Memory B cell (primary cell): ENCODE measurements at regions not wholly inside any gene's neighbourhood (a gene's known extent, or its start where the extent isn't known, plus 50 kb on each side); places are given as distances from the start of the nearest gene placed in this dataset.

Source experiments
- ATAC-seq: fragments of 150-1000 bp; cut with Tn5 transposase; 2 replicates; pipeline ENCODE4 v1.10.0; 2021; ENCODE audit warnings: low read depth, mild to moderate bottlenecking, moderate library complexity
- DNase-seq, 2 donors: peaks; one replicate each; pipeline ENCODE4 v3.0.0; 2022; ENCODE audit warnings: low spot score in 2 of 2
- H3K27ac Mint-ChIP-seq: one replicate; pipeline ENCODE4 v1.8.0; 2022; ENCODE audit warnings: mild to moderate bottlenecking, moderate library complexity, mixed read lengths
- H3K27me3 Mint-ChIP-seq: one replicate; pipeline ENCODE4 v1.8.0; 2022; ENCODE audit warnings: mixed read lengths
- H3K36me3 Mint-ChIP-seq: one replicate; pipeline ENCODE4 v1.8.0; 2022; ENCODE audit warnings: mild to moderate bottlenecking, mixed read lengths
- H3K4me1 Mint-ChIP-seq: one replicate; pipeline ENCODE4 v1.8.0; 2022; ENCODE audit warnings: mixed read lengths
- H3K4me3 Mint-ChIP-seq: one replicate; pipeline ENCODE4 v1.8.0; 2022; ENCODE audit warnings: mild to moderate bottlenecking, moderate library complexity, mixed read lengths
- H3K9me3 Mint-ChIP-seq: one replicate; pipeline ENCODE4 v1.8.0; 2022; ENCODE audit warnings: mixed read lengths

GRCh38 chr6:101232961-101233360 is 160.5 kb upstream of the GRIK2 start:
- Mint-ChIP-seq H3K36me3 (no peaks in the 10 kb centered on the region), H3K27me3 (no peaks in the 10 kb centered on the region), H3K27ac (no peak overlapping the region), H3K9me3 (no peaks in the 10 kb centered on the region), H3K4me1 (no peaks in the 10 kb centered on the region), H3K4me3 (no peak overlapping the region)
- ATAC-seq, result no peak
- no peak for DNase-seq

- Mint-ChIP-seq H3K4me3 (no peak overlapping the region), H3K27me3 (no peaks in the 10 kb centered on the region), H3K4me1 (no peaks in the 10 kb centered on the region), H3K9me3 (no peaks in the 10 kb centered on the region), H3K27ac (no peak overlapping the region), H3K36me3 (no peaks in the 10 kb centered on the region)
- DNase-seq (no peak), ATAC-seq (no peak)
Observed at GRCh38 chr6:101236709-101237108, 156.8 kb upstream of the GRIK2 start.

GRCh38 chr6:101241442-101241841 is 152.1 kb upstream of the GRIK2 start:
- H3K27me3 Mint-ChIP-seq, result no peaks in the 10 kb centered on the region
- DNase-seq (no peak), ATAC-seq (no peak)
- no peaks in the 10 kb centered on the region for H3K9me3 Mint-ChIP-seq
- no peak overlapping the region for H3K27ac Mint-ChIP-seq
- H3K4me1 Mint-ChIP-seq, result no peaks in the 10 kb centered on the region
- no peaks in the 10 kb centered on the region for H3K36me3 Mint-ChIP-seq
- no peak overlapping the region for H3K4me3 Mint-ChIP-seq

GRCh38 chr6:101249470-101249869 is 144.0 kb upstream of the GRIK2 start:
- DNase-seq (no peak), ATAC-seq (no peak)
- no peak overlapping the region for H3K4me3 Mint-ChIP-seq
- no peaks in the 10 kb centered on the region for H3K27me3 Mint-ChIP-seq
- no peaks in the 10 kb centered on the region for H3K4me1 Mint-ChIP-seq
- H3K9me3 Mint-ChIP-seq, result peaks cover 10% of the 10 kb centered on the region
- H3K27ac Mint-ChIP-seq, result no peak overlapping the region
- H3K36me3 Mint-ChIP-seq, result no peaks in the 10 kb centered on the region

- Mint-ChIP-seq H3K36me3 (no peaks in the 10 kb centered on the region), H3K9me3 (peaks cover 6% of the 10 kb centered on the region), H3K4me1 (no peaks in the 10 kb centered on the region), H3K27ac (no peak overlapping the region), H3K4me3 (no peak overlapping the region), H3K27me3 (no peaks in the 10 kb centered on the region)
- ATAC-seq (no peak), DNase-seq (no peak)
Observed at GRCh38 chr6:101257163-101257562, 136.3 kb upstream of the GRIK2 start.

- no peak for ATAC-seq
- no peak overlapping the region for H3K4me3 Mint-ChIP-seq
- H3K4me1 Mint-ChIP-seq, result no peaks in the 10 kb centered on the region
- no peak for DNase-seq
- no peaks in the 10 kb centered on the region for H3K36me3 Mint-ChIP-seq
- no peaks in the 10 kb centered on the region for H3K27me3 Mint-ChIP-seq
- peaks cover 6% of the 10 kb centered on the region for H3K9me3 Mint-ChIP-seq
- H3K27ac Mint-ChIP-seq, result no peak overlapping the region
Observed at GRCh38 chr6:101259505-101259904, 134.0 kb upstream of the GRIK2 start.

GRCh38 chr6:101263596-101263995 is 129.9 kb upstream of the GRIK2 start:
- H3K4me3 Mint-ChIP-seq, result no peak overlapping the region
- no peak for ATAC-seq
- H3K27me3 Mint-ChIP-seq, result no peaks in the 10 kb centered on the region
- no peak overlapping the region for H3K27ac Mint-ChIP-seq
- no peaks in the 10 kb centered on the region for H3K4me1 Mint-ChIP-seq
- no peak for DNase-seq
- no peaks in the 10 kb centered on the region for H3K36me3 Mint-ChIP-seq
- H3K9me3 Mint-ChIP-seq, result peaks cover 4% of the 10 kb centered on the region

- ATAC-seq (no peak), DNase-seq (no peak)
- Mint-ChIP-seq H3K27me3 (no peaks in the 10 kb centered on the region), H3K9me3 (peaks cover 4% of the 10 kb centered on the region), H3K4me3 (no peak overlapping the region), H3K4me1 (no peaks in the 10 kb centered on the region), H3K27ac (no peak overlapping the region), H3K36me3 (no peaks in the 10 kb centered on the region)
Observed at GRCh38 chr6:101266063-101266462, 127.4 kb upstream of the GRIK2 start.

GRCh38 chr6:101268541-101268940 is 125.0 kb upstream of the GRIK2 start:
- Mint-ChIP-seq H3K27ac (no peak overlapping the region), H3K4me1 (no peaks in the 10 kb centered on the region), H3K27me3 (no peaks in the 10 kb centered on the region), H3K9me3 (peaks cover 4% of the 10 kb centered on the region), H3K36me3 (no peaks in the 10 kb centered on the region), H3K4me3 (no peak overlapping the region)
- ATAC-seq, result no peak
- no peak for DNase-seq

GRCh38 chr6:101275251-101275650 is 118.3 kb upstream of the GRIK2 start:
- Mint-ChIP-seq H3K9me3 (peaks cover 1% of the 10 kb centered on the region), H3K27me3 (no peaks in the 10 kb centered on the region), H3K4me3 (no peak overlapping the region), H3K4me1 (no peaks in the 10 kb centered on the region), H3K27ac (no peak overlapping the region), H3K36me3 (no peaks in the 10 kb centered on the region)
- no peak for DNase-seq
- no peak for ATAC-seq

GRCh38 chr6:101276066-101276465 is 117.4 kb upstream of the GRIK2 start:
- Mint-ChIP-seq H3K36me3 (no peaks in the 10 kb centered on the region), H3K9me3 (no peaks in the 10 kb centered on the region), H3K4me1 (no peaks in the 10 kb centered on the region), H3K27me3 (no peaks in the 10 kb centered on the region), H3K4me3 (no peak overlapping the region), H3K27ac (no peak overlapping the region)
- DNase-seq, result no peak
- no peak for ATAC-seq

- Mint-ChIP-seq H3K4me1 (no peaks in the 10 kb centered on the region), H3K36me3 (no peaks in the 10 kb centered on the region), H3K9me3 (no peaks in the 10 kb centered on the region), H3K27ac (no peak overlapping the region), H3K4me3 (no peak overlapping the region), H3K27me3 (no peaks in the 10 kb centered on the region)
- no peak for ATAC-seq
- DNase-seq, result no peak
Observed at GRCh38 chr6:101279410-101279809, 114.1 kb upstream of the GRIK2 start.

- H3K27ac Mint-ChIP-seq, result no peak overlapping the region
- ATAC-seq, result no peak
- no peaks in the 10 kb centered on the region for H3K36me3 Mint-ChIP-seq
- H3K4me1 Mint-ChIP-seq, result no peaks in the 10 kb centered on the region
- no peaks in the 10 kb centered on the region for H3K9me3 Mint-ChIP-seq
- H3K4me3 Mint-ChIP-seq, result no peak overlapping the region
- H3K27me3 Mint-ChIP-seq, result no peaks in the 10 kb centered on the region
- no peak for DNase-seq
Observed at GRCh38 chr6:101281266-101281665, 112.2 kb upstream of the GRIK2 start.

- no peak overlapping the region for H3K4me3 Mint-ChIP-seq
- no peaks in the 10 kb centered on the region for H3K4me1 Mint-ChIP-seq
- no peak for ATAC-seq
- H3K9me3 Mint-ChIP-seq, result no peaks in the 10 kb centered on the region
- no peak overlapping the region for H3K27ac Mint-ChIP-seq
- no peaks in the 10 kb centered on the region for H3K36me3 Mint-ChIP-seq
- no peak for DNase-seq
- no peaks in the 10 kb centered on the region for H3K27me3 Mint-ChIP-seq
Observed at GRCh38 chr6:101284131-101284530, 109.4 kb upstream of the GRIK2 start.

- Mint-ChIP-seq H3K4me3 (no peak overlapping the region), H3K27ac (no peak overlapping the region), H3K9me3 (peaks cover 3% of the 10 kb centered on the region), H3K36me3 (no peaks in the 10 kb centered on the region), H3K27me3 (no peaks in the 10 kb centered on the region), H3K4me1 (no peaks in the 10 kb centered on the region)
- DNase-seq (no peak), ATAC-seq (no peak)
Observed at GRCh38 chr6:101286146-101286545, 107.4 kb upstream of the GRIK2 start.

- Mint-ChIP-seq H3K4me1 (no peaks in the 10 kb centered on the region), H3K27me3 (no peaks in the 10 kb centered on the region), H3K9me3 (peaks cover 11% of the 10 kb centered on the region), H3K27ac (no peak overlapping the region), H3K36me3 (no peaks in the 10 kb centered on the region), H3K4me3 (no peak overlapping the region)
- no peak for DNase-seq
- ATAC-seq, result no peak
Observed at GRCh38 chr6:101290346-101290745, 103.2 kb upstream of the GRIK2 start.
